Stimulated activated CD4-positive, alpha-beta T cell treated with anti-CD3 and anti-CD28 coated beads, Interleukin-1b, Interleukin-23, amount 100 ng/mL, for 1 hour (primary cell): ENCODE measurements at regions not wholly inside any gene's neighbourhood (a gene's known extent, or its start where the extent isn't known, plus 50 kb on each side); places are given as distances from the start of the nearest gene placed in this dataset.

Source experiments
- DNase-seq, 2 donors: peaks; one replicate each; pipeline ENCODE4 v3.0.0-alpha.2; 2020; ENCODE audit warnings: low read depth in 2 of 2

DNA sequence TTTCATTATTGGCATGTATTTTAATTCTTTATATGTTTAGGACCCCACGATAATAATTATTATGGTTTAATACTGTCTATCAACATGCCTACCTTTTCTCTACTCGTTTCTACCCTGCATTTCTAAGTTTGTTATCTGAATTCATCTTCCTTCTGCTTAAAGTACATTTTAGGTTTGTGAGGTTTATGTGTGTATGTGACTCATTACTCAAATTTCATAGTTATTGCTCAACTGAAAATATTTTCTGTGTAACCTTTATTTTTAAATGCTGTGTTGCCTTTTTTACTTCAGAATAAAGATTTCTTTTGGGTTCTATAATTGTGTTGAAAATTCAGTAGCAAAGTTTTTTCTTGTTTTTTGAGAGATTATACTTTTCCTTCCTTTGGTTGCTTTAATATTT, 933.9 kb upstream of the LRRTM1 start:
- no peak for DNase-seq

DNA sequence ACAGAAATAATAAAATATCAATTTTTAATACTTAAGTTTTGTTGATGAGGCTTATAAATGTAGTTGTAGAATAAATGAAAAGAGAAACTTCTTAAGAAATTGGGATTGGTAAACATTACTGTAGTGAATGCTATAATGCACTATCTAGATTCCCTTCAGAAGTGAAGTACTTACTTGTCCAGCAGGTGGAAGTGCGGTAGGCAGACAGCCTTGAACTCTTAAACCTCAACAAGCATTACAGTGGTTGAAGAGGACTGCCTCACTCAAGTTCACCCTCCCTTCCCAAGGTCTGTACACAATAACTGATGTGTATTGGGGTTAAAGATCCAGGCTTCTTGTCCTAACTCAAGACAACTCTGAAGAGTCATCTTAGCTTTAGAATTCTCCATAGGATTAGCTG, 931.0 kb upstream of the LRRTM1 start:
- DNase-seq = no peak

GRCh38 chr2:81234711-81235110, 930.2 kb upstream of the LRRTM1 start:
- DNase-seq = no peak

DNA sequence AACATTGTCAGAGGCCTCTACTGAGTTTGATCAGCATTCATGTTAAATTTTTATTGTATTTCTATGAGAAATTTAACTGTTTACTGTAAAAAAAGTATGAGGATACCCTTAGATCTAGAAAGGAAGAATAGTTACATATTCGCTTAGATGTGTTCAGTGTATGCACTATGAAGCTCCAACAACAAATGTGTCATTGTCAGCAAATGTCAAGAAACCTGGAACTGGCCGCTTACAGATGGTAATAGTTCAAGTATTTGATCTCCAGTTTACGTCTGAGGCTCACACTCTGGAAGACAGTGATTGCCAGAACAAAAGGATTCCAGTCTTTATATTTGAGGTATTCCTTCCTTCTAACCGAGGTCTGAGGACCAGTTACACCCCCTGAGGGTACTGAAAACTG, 921.2 kb upstream of the LRRTM1 start:
- no peak for DNase-seq

DNA sequence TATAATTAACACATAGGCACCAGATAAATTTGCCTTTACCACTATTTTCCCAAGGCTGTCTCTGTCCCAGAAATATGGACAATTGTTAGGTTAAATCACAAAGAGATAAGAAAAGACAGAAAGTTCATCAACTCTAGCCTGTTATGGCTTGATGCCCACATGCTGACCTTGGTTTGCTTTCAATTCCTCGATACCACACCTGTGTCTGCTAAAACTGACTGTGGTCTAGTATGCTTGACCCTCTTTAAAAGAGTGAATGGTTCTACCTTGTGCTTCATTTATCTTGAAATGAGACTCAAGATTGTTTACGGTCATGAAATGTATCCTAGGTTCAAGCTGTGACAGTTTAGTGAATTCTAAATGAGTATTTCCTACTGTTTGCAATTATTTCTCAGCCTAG, 909.0 kb upstream of the LRRTM1 start:
- DNase-seq = no peak

GRCh38 chr2:81206216-81206615, 901.7 kb upstream of the LRRTM1 start:
- DNase-seq = no peak

DNA sequence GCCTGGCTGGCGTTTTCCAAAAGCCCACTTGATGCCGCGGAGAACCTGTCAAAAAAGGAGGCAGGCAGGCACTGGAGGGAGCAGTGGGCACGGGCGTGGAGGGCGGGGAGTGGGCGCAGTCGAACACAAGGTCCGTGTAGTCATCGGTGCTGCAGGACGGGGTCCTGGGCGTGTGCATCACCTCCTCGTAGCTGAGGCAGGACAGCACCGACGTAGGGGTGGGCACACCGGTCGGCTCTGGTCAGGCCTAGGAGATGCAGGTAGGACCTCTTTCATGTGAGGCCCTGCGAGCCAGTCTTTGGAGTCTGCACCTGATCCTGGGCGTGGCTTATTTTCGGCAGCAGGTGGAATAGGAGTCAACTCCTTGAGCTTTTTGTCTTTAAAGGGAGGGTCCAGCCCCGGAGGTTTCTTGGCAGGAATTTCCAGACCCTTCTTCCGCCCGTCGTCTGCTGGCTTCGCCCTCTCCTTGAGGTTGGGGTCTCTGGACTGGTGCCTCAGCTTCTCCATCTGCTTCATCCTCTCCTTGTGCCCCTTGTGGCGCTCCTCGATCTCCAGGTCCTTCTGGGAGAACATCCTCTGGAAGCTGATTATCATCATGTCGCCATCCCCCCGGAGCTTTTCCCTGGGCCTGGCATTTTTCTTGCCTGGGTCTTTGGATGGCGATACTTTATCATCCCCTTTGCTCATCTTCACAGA, 892.5 kb upstream of the LRRTM1 start:
- DNase-seq = no peak

GRCh38 chr2:81196383-81196851, 891.9 kb upstream of the LRRTM1 start:
- no peak for DNase-seq

DNA sequence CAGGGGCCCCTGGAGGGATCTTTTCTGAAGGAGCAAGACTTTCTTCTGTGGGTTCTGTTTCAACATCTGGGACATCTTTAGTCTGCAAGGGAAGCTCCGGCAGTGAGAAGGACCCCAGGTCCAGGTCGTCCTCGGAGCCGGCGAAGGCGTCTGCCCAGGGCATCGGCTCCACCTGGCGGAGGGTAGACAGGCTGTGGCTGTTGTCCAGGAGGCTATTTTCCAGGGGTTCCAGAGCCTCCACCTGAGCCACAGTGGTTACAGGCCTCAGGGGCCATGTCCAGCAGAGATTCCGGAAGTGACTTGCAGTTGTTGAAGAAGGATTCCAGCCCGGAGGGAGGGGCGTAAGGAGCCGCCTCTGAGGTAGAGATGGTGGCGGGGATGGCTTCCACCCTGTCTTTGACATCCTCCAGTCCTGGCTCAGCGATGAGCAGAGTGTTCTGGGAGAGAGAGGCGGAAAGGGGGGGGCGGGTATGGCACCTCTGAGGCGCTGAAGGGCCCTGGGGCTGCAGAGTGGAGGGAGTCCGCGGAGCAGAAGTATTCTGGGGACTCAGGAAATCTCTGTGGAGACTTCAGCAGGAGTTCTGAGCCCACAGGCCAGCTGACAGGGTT, 891.3 kb upstream of the LRRTM1 start:
- DNase-seq = no peak

GRCh38 chr2:81195017-81195773, 890.6 kb upstream of the LRRTM1 start:
- DNase-seq = no peak

DNA sequence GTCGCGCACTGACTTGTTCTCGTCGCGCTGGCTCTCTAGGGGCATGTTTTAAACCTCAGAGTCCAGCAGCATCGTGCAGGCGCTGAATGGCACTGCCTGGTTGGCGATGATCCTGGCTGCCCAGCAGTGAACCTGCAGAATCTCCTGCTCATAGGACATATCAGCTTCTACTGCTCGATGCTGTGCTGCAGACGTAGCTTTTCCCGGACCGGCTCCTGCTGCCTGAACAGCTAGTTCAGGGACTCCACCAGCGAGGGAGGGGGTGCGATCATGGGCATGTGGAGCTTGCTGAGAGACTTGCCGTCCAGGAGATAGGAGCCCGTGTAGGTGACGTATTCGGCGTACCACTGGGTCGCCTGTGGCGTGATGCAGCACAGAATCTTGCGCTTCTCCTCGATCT, 890.0 kb upstream of the LRRTM1 start:
- DNase-seq = no peak

- DNase-seq = no peak
These were observed 889.6 kb upstream of the LRRTM1 start for GRCh38 chr2:81194176-81194575.

GRCh38 chr2:81181845-81182244, 877.3 kb upstream of the LRRTM1 start:
- no peak for DNase-seq

DNA sequence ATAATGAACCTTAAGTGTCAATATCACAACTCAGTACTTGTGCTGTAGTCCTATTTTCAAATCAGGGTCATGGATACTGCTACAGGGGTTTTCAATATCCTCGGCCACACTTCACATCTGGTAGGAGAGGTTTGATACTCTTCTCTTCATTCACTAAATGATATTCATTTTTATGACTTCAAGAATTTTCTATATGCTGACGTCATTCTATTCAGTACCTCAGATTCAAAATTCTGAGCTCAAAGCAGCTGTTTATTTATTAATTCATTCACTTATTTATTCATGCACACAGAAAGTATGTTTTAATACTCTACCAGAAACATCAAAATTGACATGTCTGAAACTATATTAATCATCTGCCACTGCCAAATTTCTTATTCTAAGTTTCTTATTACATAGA, 866.9 kb upstream of the LRRTM1 start:
- no peak for DNase-seq

- no peak for DNase-seq
These were observed 859.0 kb upstream of the LRRTM1 start for GRCh38 chr2:81163583-81163982.

- DNase-seq = no peak
These were observed 854.0 kb upstream of the LRRTM1 start for GRCh38 chr2:81158505-81158904.

DNA sequence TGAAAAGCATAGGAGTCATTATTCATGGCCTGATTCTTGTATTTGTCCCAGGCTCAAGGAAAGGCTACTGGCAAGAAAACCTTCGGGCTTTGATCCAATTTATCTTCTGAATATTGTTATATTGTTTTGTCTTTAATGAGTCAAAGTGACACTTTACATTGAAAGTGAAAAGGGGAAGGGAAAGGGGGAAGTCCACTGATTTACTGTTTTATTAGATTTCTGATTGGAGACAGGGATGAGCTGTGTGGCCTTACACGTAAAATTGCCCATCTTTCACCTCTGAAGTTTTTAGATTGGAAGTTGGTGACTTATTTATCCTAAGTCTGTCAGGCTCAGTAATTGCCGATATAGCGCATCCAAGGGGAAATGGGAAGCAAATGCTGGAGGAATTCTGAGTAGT, 843.8 kb upstream of the LRRTM1 start:
- no peak for DNase-seq

GRCh38 chr2:81136296-81136695, 831.7 kb upstream of the LRRTM1 start:
- DNase-seq = no peak

GRCh38 chr2:81097361-81097760, 792.8 kb upstream of the LRRTM1 start:
- DNase-seq = no peak

DNA sequence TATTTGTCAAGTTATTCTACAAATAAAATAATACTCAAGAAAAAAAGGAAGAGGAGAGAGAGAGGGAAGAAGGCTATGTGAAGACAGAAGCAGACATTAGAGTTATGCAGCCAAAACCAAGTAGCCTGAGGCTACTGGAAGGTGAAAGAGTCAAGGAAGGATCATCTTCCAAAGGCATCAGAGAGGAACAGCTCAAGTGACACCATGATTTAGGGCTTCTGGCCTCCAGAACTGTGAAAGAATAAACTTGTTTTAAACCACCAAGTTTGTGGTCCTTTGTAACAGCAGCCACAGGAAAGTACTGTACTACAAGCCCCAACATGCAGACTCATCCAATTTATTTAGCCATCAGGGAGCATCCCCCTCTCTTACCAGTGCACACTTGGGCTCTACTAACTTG, 788.5 kb upstream of the LRRTM1 start:
- DNase-seq = no peak

GRCh38 chr2:81087646-81088045, 783.1 kb upstream of the LRRTM1 start:
- no peak for DNase-seq

DNA sequence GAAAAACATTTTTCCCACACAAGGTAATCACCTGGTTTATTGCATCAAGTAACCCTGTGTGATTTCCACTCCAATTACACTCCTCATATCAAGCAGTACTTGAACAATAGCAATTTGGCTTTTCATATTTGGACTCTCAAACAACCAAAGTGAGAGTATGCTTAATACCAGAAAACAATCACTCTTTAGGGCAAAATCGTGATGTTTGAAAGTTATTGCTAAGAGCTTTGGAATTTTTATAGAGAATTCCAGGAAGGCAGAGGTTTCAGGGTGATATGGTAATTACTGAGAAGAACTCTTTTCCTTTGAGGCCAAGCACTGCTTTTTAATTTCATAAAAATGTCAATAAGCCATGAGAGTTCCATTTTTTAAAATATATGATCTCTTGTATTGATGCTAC, 779.5 kb upstream of the LRRTM1 start:
- DNase-seq = no peak

DNA sequence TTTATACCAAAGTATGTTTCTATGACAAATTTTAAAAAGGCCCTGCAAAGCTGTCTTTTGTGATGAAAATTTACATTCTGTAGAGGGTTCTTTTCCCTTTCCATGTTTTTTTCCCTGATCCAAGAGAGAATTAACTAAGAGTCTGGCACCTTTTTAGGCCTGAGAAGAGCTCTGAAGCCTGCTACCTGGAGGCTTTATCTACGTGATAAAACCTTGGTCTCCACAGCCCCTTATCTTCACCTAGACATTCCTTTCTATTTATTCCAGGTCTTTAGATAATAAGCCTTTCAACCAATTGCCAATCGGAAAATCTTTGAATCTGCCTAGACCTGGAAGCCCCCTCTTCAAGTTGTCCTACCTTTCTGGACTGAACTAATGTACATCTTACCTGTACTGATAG, 774.1 kb upstream of the LRRTM1 start:
- no peak for DNase-seq
